Putamen (tissue), 1 donor: ENCODE measurements at regions not wholly inside any gene's neighbourhood (a gene's known extent, or its start where the extent isn't known, plus 50 kb on each side); places are given as distances from the start of the nearest gene placed in this dataset.

Source experiments
- DNase-seq: peaks from one replicate; pipeline ENCODE4 v3.0.0-alpha.2; 2016; ENCODE audit warnings: low spot score

GRCh38 chr1:204736836-204737235 lies 51.3 kb upstream of the LRRN2 start:
- DNase-seq: no peak

GRCh38 chr1:204738506-204738905 lies 53.0 kb upstream of the LRRN2 start:
- no peak for DNase-seq

- no peak for DNase-seq
Observed at GRCh38 chr1:204740354-204740753, 54.8 kb upstream of the LRRN2 start.

DNA sequence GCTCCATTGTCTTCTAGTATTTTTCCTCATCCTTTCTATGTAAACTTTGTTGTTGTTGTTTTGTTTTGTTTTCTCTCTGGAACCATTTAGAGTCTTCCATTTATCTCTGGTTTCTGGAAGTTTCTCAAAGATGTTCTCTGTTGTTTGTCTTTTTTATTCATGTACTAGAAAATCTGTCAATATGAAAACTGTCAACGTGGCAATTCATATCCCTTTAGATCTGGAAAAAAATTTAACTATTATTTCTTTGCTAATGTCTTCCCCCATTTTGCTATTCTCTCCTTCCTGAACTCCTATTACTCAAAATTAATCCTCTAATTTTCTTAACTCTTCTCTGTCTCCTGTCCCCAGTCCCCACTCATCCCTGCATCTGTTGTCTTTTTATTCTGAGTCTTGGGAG lies 55.9 kb upstream of the LRRN2 start:
- no peak for DNase-seq

DNA sequence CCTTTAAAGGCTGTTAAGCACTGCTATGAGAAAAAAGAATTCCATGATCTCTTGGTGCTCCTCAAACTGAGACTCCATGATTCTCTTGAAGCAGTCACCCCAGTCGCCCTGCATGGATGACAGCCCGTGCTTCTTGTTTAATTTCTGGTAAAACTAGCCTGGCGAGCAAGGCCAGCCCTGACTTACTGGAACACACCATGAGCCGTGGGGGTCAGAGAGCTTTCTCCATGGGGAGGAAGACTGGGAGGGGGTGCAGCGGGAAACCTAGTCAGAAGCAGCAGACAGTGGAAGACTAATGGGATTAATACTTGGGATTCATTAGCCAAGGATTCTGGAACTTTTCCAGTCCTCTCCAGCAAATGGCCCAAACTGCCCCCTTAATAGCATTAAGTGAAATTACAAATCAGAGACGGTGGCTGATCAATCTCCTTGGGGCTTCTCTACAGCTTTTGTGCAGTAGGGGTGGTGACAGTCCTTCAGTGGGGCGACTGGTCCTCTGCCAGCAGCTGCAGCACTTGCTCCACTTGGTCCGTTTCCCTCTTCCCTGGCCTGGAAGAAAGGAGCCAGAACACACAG lies 57.2 kb upstream of the LRRN2 start:
- DNase-seq: no peak

GRCh38 chr1:204744107-204744779 lies 58.7 kb upstream of the LRRN2 start:
- DNase-seq: no peak

GRCh38 chr1:204746838-204747442 lies 61.4 kb upstream of the LRRN2 start:
- DNase-seq: peak; percentile 16

GRCh38 chr1:204751480-204751879 lies 65.9 kb upstream of the LRRN2 start:
- peak; percentile 38 for DNase-seq

- DNase-seq: peak; percentile 28
Observed at GRCh38 chr1:204751883-204752687, 66.5 kb upstream of the LRRN2 start.

DNA sequence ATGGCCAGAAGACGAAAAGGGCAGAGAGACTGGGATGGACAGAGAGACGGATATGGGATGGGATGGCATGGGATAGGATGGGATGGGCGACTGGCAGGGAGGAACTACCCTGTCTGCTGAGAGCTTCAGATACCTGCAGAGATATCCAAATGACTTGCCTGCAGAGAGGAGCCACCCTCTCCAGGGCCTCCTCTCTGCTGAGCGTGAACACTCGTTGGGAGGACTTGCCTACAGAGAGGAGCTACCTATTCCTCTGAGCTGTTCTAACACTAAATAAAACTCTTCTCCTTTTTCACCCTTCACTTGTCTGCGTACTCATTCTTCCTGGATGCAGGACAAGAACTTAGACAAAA lies 67.1 kb upstream of the LRRN2 start:
- no peak for DNase-seq

- DNase-seq: no peak
Observed at GRCh38 chr1:204754821-204755220, 69.3 kb upstream of the LRRN2 start.

- DNase-seq: no peak
Observed at GRCh38 chr1:204756349-204756748, 70.8 kb upstream of the LRRN2 start.

DNA sequence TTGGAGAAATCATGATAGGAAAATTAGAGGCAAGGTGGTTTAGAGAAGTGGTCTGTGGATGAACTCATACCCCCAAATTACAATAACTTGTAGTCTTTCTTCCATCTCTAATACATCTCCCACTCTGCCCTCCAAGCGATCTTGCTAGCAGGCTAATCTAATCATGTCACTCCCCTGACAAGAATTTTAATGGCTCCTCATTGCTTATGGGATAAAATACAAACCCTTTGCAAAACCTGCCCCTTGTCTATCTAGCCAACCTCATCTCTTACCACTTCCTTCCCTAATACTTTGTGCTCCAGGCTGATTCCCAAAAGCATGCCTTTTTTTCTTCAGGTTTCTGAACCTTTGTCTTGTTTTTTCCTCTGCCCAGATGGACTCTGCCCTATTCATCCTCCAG lies 71.3 kb upstream of the LRRN2 start:
- DNase-seq: no peak

DNA sequence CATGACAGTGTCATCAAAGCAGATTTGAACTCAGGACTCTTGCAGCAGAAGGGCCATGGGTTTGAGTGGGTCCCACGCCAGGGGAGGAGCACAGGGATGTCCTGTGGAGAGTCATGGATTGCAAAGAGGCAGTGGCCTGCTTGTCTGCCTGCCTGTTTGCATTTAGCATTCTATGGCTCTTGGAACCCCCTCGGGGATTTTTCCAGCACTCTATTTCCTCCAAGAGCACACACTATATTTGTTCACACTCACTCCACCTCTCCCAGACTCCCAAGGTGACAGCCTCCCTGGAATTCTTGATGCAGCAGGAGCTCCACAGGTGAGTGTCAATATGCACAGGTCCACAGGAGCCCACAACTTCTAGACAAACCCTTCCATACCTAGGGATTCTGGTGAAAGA lies 73.1 kb upstream of the LRRN2 start:
- no peak for DNase-seq

DNA sequence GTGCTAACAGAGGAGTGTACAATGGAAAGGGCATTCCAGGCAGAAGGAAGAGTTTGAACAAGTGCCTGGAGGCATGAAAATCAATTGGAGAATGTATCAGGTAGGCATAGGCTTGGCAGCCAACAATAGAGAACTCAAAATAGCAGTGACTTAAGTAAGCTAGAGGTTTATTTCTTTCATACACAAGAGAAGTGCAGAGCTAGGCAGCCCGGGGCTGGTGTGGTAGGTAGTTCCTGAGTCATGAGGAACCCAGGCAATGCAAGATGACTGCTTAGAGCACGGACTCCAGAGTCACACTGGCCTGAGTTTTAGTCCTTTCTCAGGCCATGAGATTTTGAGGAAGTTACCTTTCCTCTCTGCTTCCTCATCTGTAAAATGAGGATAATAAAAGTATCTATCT lies 74.8 kb upstream of the LRRN2 start:
- DNase-seq: no peak

DNA sequence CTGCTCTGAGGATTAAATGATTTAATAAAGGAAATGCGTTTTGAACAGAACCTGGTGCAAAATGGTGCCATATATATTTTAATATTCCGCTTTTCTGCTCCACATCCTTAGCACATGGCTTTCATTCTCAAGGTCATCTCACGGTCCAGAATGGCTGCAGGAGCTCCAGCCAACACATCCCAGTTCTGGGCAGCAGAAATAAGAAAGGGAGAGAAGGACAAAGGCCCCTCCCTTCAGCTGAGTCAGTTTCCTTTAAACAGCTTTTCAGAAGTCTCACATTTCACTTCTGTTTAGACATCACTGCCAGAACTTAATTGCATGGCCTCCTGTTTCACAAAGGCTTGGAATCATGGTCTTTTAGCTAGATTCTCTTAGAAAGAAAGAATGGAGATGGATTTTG lies 75.2 kb upstream of the LRRN2 start:
- DNase-seq: no peak

DNA sequence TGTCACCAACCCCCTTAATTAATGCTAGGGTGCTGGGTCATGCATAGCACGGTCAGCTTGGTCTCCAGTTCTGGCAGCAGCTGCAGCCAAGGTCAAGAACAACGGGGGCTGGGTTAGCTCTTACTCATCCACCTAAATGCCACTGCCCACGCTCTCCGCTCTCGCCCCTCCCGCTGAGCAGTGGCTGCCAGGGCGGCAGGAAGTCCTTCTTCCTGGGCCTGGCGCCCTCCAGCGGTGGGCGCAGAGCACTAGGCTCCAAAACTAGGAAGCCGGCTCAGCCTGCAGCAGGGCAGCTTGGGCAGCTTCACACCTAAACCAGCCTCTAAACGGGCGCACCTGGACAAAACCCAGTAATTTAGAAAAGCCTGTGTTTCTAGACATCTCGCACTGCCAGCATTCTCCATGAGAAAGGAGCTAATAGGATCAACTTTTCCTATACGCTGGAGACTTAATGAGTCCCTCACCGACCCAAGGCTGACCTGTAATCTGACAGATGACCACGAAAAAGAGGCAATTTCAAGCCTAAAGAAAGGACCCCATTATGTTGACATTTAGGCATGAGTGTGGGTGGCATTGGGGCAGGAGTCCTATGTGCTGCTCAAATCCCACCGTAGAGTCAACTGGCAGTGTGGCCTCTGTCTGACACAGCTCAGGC lies 78.4 kb upstream of the LRRN2 start:
- DNase-seq: peak; percentile 73

- DNase-seq: no peak
Observed at GRCh38 chr1:204769997-204770396, 84.5 kb upstream of the LRRN2 start.

DNA sequence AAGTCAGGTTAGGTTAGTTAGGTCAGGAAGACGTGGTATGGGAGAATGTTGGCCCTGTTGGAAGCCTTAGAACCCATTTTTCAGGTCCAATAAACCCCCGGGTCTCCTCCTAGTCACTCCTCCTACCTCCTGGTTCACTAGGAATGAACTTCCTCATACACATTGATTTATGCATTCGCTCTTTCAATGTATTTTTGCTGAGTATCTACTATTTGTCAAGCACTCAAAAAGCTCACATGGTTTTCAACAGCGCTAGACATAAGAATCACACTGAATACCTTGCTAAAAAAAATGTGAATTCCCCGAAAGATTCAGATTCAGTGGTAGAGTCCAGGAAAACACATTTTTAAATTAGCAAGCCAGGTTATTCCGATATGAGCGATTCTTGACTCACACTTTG lies 85.8 kb upstream of the LRRN2 start:
- DNase-seq: no peak

DNA sequence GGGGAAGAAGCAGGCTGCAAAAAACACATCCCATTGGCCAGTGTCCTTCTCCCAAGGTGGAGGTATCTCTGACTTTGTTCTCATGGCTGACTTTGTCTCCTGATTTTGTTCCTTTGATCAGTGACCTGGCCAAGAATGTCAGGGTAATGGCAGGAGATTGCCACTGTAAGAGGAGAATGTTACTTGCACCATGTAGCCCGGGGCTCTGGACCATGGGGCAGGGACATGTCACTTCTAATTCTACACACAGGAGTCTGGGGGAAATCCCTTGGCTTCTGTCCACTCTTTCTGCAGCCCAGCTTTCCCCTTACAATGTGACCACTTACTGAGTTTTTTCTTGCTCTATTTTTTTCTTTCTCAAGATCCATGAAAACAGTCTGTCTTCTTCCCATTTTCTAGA lies 87.7 kb upstream of the LRRN2 start:
- DNase-seq: no peak

DNA sequence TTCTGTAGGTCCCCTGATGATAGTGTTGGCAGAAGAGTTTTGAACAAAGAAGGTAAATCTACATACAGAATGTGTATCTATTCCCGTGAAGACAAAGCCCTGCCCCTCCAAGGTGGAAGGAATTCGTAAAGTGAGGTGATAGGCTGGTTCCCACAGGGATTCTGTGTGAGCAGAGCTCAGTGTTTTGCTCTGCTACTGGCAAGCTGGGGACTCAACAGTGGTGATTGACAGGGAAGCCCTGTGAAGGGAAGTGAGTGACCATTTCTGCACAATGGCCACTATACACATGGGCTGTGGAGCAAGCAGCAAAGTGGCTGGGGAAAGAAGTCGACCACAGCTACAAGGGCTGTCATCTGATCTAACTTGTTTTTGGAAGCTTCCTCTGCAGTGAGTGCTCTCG lies 90.0 kb upstream of the LRRN2 start:
- no peak for DNase-seq

- DNase-seq: no peak
Observed at GRCh38 chr1:204777591-204777990, 92.1 kb upstream of the LRRN2 start.

- no peak for DNase-seq
Observed at GRCh38 chr1:204780630-204781029, 90.0 kb upstream of the NFASC start.
